Neural cell (in vitro differentiated cells): ENCODE measurements at regions not wholly inside any gene's neighbourhood (a gene's known extent, or its start where the extent isn't known, plus 50 kb on each side); places are given as distances from the start of the nearest gene placed in this dataset.

Experiments
- H2AFZ ChIP-seq: fragments of 200-600, 300-800 bp; sonication (generic), shearing (Covaris generic); 2 replicates; pipeline ENCODE4 v1.6.0; 2014; ENCODE audit warnings: low read depth, mild to moderate bottlenecking, antibody characterized with exemption, low read length, moderate library complexity
- H3F3A ChIP-seq: fragments of 200-600 bp; shearing (Covaris generic); 2 replicates; pipeline ENCODE4 v1.6.1; 2016; ENCODE audit warnings: mild to moderate bottlenecking, moderate library complexity, mixed read lengths, antibody characterized with exemption, low read length; ENCODE audit not compliant: insufficient read depth, poor library complexity, severe bottlenecking
- H3K27ac ChIP-seq: fragments of 200-600, 300-800 bp; sonication (generic), shearing (Covaris generic); 2 replicates; pipeline ENCODE4 v1.5.1; 2014; ENCODE audit warnings: mild to moderate bottlenecking, low read length, moderate library complexity
- H3K27me3 ChIP-seq: fragments of 300-800, 200-600 bp; sonication (generic), shearing (Covaris generic); 2 replicates; pipeline ENCODE4 v1.6.0; 2014; ENCODE audit warnings: mild to moderate bottlenecking, low read depth, low read length, moderate library complexity; ENCODE audit not compliant: insufficient read depth
- H3K36me3 ChIP-seq: fragments of 300-800, 200-600 bp; sonication (generic), shearing (Covaris generic); 2 replicates; pipeline ENCODE4 v1.5.1; 2014; ENCODE audit warnings: mild to moderate bottlenecking, antibody characterized with exemption, low read length, moderate library complexity; ENCODE audit not compliant: insufficient read depth
- H3K4me2 ChIP-seq: fragments of 300-800, 200-600 bp; sonication (generic), shearing (Covaris generic); 2 replicates; pipeline ENCODE4 v1.6.0; 2014; ENCODE audit warnings: mild to moderate bottlenecking, low read length
- H3K4me3 ChIP-seq: fragments of 300-800, 200-600 bp; sonication (generic), shearing (Covaris generic); 2 replicates; pipeline ENCODE4 v1.5.1; 2014; ENCODE audit warnings: mild to moderate bottlenecking, low read length, moderate library complexity
- H3K79me2 ChIP-seq: fragments of 200-600 bp; shearing (Covaris generic); replicated peaks from 2 replicates; pipeline ENCODE4 v1.6.0; 2014; ENCODE audit warnings: mild to moderate bottlenecking, low read length, moderate library complexity; ENCODE audit not compliant: insufficient read depth
- H3K9ac ChIP-seq: fragments of 300-800, 200-600 bp; sonication (generic), shearing (Covaris generic); 2 replicates; pipeline ENCODE4 v1.6.1; 2016; ENCODE audit warnings: mild to moderate bottlenecking, low read length, mixed read lengths
- H3K9me2 ChIP-seq: fragments of 200-600 bp; shearing (Covaris generic); 2 replicates; pipeline ENCODE4 v1.6.1; 2016; ENCODE audit warnings: mild to moderate bottlenecking, low read length, mixed read lengths; ENCODE audit not compliant: insufficient read depth
- H3K9me3 ChIP-seq: fragments of 200-600, 300-800 bp; sonication (generic), shearing (Covaris generic); 2 replicates; pipeline ENCODE4 v1.6.1; 2016; ENCODE audit warnings: mild to moderate bottlenecking, mixed run types, low read length, moderate library complexity, mixed read lengths
- H4K20me1 ChIP-seq: fragments of 200-600 bp; shearing (Covaris generic); 2 replicates; pipeline ENCODE4 v1.6.1; 2016; ENCODE audit warnings: mild to moderate bottlenecking, mixed run types; ENCODE audit not compliant: insufficient read depth
- EP300 ChIP-seq: fragments of 450-650 bp; conservative IDR thresholded peaks from 2 replicates; pipeline ENCODE4 v1.6.1; 2014; ENCODE audit warnings: antibody characterized with exemption, mild to moderate bottlenecking, moderate library complexity; ENCODE audit not compliant: poor library complexity, severe bottlenecking
- EZH2 ChIP-seq: fragments of 200-600, 300-800 bp; shearing (Covaris generic), sonication (generic); IDR thresholded peaks from 2 replicates; pipeline ENCODE4 v1.6.1; 2014; ENCODE audit warnings: antibody characterized with exemption, low read length, borderline replicate concordance, mild to moderate bottlenecking; ENCODE audit not compliant: insufficient read depth, poor library complexity, severe bottlenecking
- MXI1 ChIP-seq: fragments of 450-650 bp; conservative IDR thresholded peaks from 2 replicates; pipeline ENCODE4 v1.6.1; 2014; ENCODE audit warnings: antibody characterized with exemption, mild to moderate bottlenecking; ENCODE audit not compliant: poor library complexity, severe bottlenecking
- POLR2AphosphoS5 ChIP-seq: IDR thresholded peaks from 2 replicates; pipeline ENCODE4 v1.6.1; 2012
- RAD21 ChIP-seq: fragments of 450-650 bp; conservative IDR thresholded peaks from 2 replicates; pipeline ENCODE4 v1.6.1; 2014; ENCODE audit warnings: antibody characterized with exemption, mild to moderate bottlenecking, moderate library complexity
- REST ChIP-seq: IDR thresholded peaks from 2 replicates; pipeline ENCODE4 v1.6.1; 2012; ENCODE audit warnings: borderline replicate concordance
- SMC3 ChIP-seq: fragments of 450-650 bp; conservative IDR thresholded peaks from 2 replicates; pipeline ENCODE4 v1.6.1; 2014; ENCODE audit warnings: antibody characterized with exemption, mild to moderate bottlenecking, moderate library complexity; ENCODE audit not compliant: poor library complexity
- TAF1 ChIP-seq: IDR thresholded peaks from 2 replicates; pipeline ENCODE4 v1.6.1; 2012; ENCODE audit warnings: low read depth
- TF ChIP-seq, protein P1 (sequence below): fragments of 450-650 bp; IDR thresholded peaks from 2 replicates; pipeline ENCODE4 v1.5.1; 2014; ENCODE audit warnings: antibody characterized with exemption, mild to moderate bottlenecking, moderate library complexity; ENCODE audit not compliant: poor library complexity, severe bottlenecking

DNA sequence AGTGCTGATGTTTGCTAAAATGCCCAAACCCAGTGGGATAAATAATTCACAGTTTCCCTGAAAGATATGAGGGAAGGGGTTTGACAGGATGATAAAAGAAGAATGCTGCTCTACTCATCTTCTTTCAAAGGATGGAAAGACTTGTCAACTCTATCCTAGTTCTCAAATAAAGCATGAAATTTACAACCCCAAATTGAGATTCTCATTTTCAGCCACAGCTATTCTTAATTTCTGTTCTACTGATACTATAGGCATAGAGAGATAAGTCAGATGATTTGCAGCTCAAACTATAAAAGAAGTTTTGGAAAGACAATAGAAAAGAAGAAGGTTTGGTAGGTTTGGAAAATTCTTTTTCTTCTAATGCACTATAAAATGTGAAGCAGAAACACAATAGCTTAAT is 542.6 kb downstream of the CSNK1G3 start:
- H3K4me2 ChIP-seq, result no peak overlapping the region
- no peaks in the 10 kb centered on the region for H3K79me2 ChIP-seq
- no peaks in the 10 kb centered on the region for H3F3A ChIP-seq
- no peak overlapping the region for H3K27ac ChIP-seq
- no peak overlapping the region for H3K4me3 ChIP-seq
- H3K9me3 ChIP-seq, result no peaks in the 10 kb centered on the region
- H3K27me3 ChIP-seq, result no peaks in the 10 kb centered on the region
- H3K9me2 ChIP-seq, result no peaks in the 10 kb centered on the region
- no peaks in the 10 kb centered on the region for H3K36me3 ChIP-seq
- H4K20me1 ChIP-seq, result no peaks in the 10 kb centered on the region
- TF ChIP-seq, protein P1, sequence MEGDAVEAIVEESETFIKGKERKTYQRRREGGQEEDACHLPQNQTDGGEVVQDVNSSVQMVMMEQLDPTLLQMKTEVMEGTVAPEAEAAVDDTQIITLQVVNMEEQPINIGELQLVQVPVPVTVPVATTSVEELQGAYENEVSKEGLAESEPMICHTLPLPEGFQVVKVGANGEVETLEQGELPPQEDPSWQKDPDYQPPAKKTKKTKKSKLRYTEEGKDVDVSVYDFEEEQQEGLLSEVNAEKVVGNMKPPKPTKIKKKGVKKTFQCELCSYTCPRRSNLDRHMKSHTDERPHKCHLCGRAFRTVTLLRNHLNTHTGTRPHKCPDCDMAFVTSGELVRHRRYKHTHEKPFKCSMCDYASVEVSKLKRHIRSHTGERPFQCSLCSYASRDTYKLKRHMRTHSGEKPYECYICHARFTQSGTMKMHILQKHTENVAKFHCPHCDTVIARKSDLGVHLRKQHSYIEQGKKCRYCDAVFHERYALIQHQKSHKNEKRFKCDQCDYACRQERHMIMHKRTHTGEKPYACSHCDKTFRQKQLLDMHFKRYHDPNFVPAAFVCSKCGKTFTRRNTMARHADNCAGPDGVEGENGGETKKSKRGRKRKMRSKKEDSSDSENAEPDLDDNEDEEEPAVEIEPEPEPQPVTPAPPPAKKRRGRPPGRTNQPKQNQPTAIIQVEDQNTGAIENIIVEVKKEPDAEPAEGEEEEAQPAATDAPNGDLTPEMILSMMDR, result no peak
- TF ChIP-seq POLR2AphosphoS5, result no peak
- TF ChIP-seq EP300, result no peak
- no peak for TF ChIP-seq SMC3
- TF ChIP-seq RAD21, result no peak
- TF ChIP-seq REST, result no peak
- no peak for TF ChIP-seq MXI1
- TF ChIP-seq EZH2, result no peak
- TF ChIP-seq TAF1, result no peak
- no peak overlapping the region for H3K9ac ChIP-seq
- H2AFZ ChIP-seq, result no peak overlapping the region

DNA sequence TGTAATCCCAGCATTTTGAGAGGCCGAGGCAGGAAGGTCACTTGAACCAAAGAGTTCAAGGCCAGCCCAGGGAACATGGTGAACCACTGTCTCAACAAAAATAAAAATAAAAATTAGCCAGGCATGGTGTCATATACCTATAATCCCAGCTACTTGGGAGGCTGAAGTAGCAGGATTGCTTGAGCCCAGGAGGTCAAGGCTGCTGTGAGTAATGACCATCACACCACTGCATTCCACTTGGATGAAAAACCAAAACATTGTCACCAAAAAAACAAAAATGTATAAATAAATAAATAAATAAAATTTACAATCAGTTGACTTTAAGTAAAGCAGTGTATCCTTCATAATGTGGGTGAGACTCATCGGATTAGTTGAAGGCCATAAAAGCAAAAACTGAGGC is 541.4 kb downstream of the CSNK1G3 start:
- Histone ChIP-seq H3K79me2 (no peaks in the 10 kb centered on the region), H3K27me3 (no peaks in the 10 kb centered on the region), H3F3A (no peaks in the 10 kb centered on the region), H3K9me2 (no peaks in the 10 kb centered on the region), H3K9me3 (no peaks in the 10 kb centered on the region), H3K9ac (no peak overlapping the region), H4K20me1 (no peaks in the 10 kb centered on the region), H2AFZ (no peak overlapping the region), H3K27ac (no peak overlapping the region), H3K4me2 (no peak overlapping the region), H3K4me3 (no peak overlapping the region), H3K36me3 (no peaks in the 10 kb centered on the region)
- TF ChIP-seq POLR2AphosphoS5 (no peak), EZH2 (no peak), REST (no peak), EP300 (no peak), SMC3 (no peak), TAF1 (no peak), RAD21 (no peak), MXI1 (no peak)
- TF ChIP-seq, protein P1, result no peak
